Progenitor cell of endocrine pancreas (in vitro differentiated cells): ENCODE measurements at regions not wholly inside any gene's neighbourhood (a gene's known extent, or its start where the extent isn't known, plus 50 kb on each side); places are given as distances from the start of the nearest gene placed in this dataset.

Experiments used
- DNase-seq: peaks from one replicate; pipeline ENCODE4 v3.0.0; 2021; ENCODE audit warnings: low spot score; ENCODE audit not compliant: unreplicated experiment
- H3K27ac Mint-ChIP-seq: 2 replicates; pipeline ENCODE4 v1.8.0; 2021; ENCODE audit warnings: mild to moderate bottlenecking, moderate library complexity, mixed read lengths
- H3K27me3 Mint-ChIP-seq: 2 replicates; pipeline ENCODE4 v1.8.0; 2021; ENCODE audit warnings: mixed read lengths
- H3K36me3 Mint-ChIP-seq: 2 replicates; pipeline ENCODE4 v1.8.0; 2022; ENCODE audit warnings: mixed read lengths; ENCODE audit not compliant: insufficient read depth
- H3K4me1 Mint-ChIP-seq: 2 replicates; pipeline ENCODE4 v1.8.0; 2021; ENCODE audit warnings: low read depth, mixed read lengths
- H3K4me3 Mint-ChIP-seq: 2 replicates; pipeline ENCODE4 v1.8.0; 2021; ENCODE audit warnings: low read depth, mild to moderate bottlenecking, moderate library complexity, mixed read lengths
- H3K9me3 Mint-ChIP-seq: 2 replicates; pipeline ENCODE4 v1.8.0; 2021; ENCODE audit warnings: low read depth, mixed read lengths
- TF ChIP-seq, protein P1 (sequence below): fragments of 200-600 bp; sonication (generic); IDR thresholded peaks from one replicate; pipeline ENCODE4 v1.5.0; 2021; ENCODE audit warnings: antibody characterized with exemption, mild to moderate bottlenecking; ENCODE audit not compliant: unreplicated experiment

- DNase-seq = no peak
- Mint-ChIP-seq H3K4me1 (no peaks in the 10 kb centered on the region), H3K9me3 (peaks cover 5% of the 10 kb centered on the region), H3K27ac (no peak overlapping the region), H3K36me3 (no peaks in the 10 kb centered on the region), H3K4me3 (no peak overlapping the region), H3K27me3 (no peaks in the 10 kb centered on the region)
- TF ChIP-seq, protein P1, sequence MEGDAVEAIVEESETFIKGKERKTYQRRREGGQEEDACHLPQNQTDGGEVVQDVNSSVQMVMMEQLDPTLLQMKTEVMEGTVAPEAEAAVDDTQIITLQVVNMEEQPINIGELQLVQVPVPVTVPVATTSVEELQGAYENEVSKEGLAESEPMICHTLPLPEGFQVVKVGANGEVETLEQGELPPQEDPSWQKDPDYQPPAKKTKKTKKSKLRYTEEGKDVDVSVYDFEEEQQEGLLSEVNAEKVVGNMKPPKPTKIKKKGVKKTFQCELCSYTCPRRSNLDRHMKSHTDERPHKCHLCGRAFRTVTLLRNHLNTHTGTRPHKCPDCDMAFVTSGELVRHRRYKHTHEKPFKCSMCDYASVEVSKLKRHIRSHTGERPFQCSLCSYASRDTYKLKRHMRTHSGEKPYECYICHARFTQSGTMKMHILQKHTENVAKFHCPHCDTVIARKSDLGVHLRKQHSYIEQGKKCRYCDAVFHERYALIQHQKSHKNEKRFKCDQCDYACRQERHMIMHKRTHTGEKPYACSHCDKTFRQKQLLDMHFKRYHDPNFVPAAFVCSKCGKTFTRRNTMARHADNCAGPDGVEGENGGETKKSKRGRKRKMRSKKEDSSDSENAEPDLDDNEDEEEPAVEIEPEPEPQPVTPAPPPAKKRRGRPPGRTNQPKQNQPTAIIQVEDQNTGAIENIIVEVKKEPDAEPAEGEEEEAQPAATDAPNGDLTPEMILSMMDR = peak; percentile 38
Measured at GRCh38 chr12:41795910-41796309, 348.8 kb downstream of the GXYLT1 start.

DNA sequence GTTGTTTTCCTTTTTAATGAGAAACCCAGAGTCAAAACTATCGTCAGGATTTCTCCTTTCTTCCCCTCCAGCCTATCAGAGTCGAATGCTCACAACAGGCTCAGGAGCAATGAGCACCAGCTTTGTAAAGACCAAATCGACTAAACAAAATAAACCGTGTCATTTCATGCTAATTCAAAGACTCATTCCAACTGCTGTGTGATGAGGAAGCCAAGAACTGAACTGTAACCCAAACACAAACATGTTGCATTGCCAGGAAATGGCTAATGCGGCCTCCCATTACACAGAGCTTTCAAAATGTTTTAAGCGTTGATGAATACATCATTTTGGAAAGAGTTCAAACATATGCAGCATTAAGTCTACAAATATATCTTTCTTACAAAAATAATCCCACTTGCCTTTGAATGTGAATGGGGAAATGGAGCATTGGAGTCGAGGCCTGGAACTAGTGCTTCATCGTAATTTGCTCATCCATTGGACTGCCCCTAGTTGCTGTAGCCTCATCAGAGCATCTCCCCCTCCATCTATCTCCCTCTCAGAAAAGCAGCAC lies 349.5 kb downstream of the GXYLT1 start:
- H3K9me3 Mint-ChIP-seq = peaks cover 7% of the 10 kb centered on the region

GRCh38 chr12:41794336-41794735 lies 350.3 kb downstream of the GXYLT1 start:
- Mint-ChIP-seq H3K9me3 (peaks cover 7% of the 10 kb centered on the region), H3K4me1 (no peaks in the 10 kb centered on the region), H3K27me3 (no peaks in the 10 kb centered on the region), H3K4me3 (no peak overlapping the region), H3K27ac (no peak overlapping the region), H3K36me3 (no peaks in the 10 kb centered on the region)
- TF ChIP-seq, protein P1 = no peak
- no peak for DNase-seq

More for the DNA sequence above, 349.5 kb downstream of the GXYLT1 start:
- no peak overlapping the region for H3K4me3 Mint-ChIP-seq
- H3K27me3 Mint-ChIP-seq = no peaks in the 10 kb centered on the region
- no peaks in the 10 kb centered on the region for H3K4me1 Mint-ChIP-seq
- H3K36me3 Mint-ChIP-seq = no peaks in the 10 kb centered on the region
- no peak for DNase-seq
- H3K27ac Mint-ChIP-seq = no peak overlapping the region
- TF ChIP-seq, protein P1 = no peak

- peaks cover 8% of the 10 kb centered on the region for H3K4me1 Mint-ChIP-seq
- H3K27ac Mint-ChIP-seq = no peak overlapping the region
- H3K27me3 Mint-ChIP-seq = no peaks in the 10 kb centered on the region
- no peak for DNase-seq
- H3K4me3 Mint-ChIP-seq = no peak overlapping the region
- no peaks in the 10 kb centered on the region for H3K36me3 Mint-ChIP-seq
- TF ChIP-seq, protein P1 = no peak
- no peaks in the 10 kb centered on the region for H3K9me3 Mint-ChIP-seq
Measured at GRCh38 chr12:41784957-41785356, 359.7 kb downstream of the GXYLT1 start.

DNA sequence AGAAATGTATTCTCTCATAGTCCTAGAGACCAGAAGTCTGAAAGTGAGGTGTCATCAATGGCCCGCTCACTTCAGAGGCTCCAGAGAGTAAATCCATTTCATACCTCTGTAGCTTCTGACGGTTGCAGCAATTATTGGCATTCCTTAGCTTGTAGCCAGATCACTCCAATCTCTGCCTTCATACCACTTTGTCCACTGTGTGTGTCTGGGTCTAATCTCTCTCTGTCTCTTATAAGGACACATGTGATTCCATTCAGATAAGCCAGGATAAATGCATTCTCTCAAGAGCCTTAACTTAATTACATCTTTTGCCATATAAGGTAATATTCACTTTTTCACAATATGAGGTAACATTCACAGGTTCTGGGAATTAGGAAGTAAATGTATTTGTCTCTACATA lies 365.7 kb downstream of the GXYLT1 start:
- no peaks in the 10 kb centered on the region for H3K9me3 Mint-ChIP-seq
- no peak for DNase-seq
- H3K36me3 Mint-ChIP-seq = no peaks in the 10 kb centered on the region
- no peaks in the 10 kb centered on the region for H3K27me3 Mint-ChIP-seq
- H3K4me3 Mint-ChIP-seq = no peak overlapping the region
- no peak overlapping the region for H3K27ac Mint-ChIP-seq
- TF ChIP-seq, protein P1 = no peak
- H3K4me1 Mint-ChIP-seq = peaks cover 1% of the 10 kb centered on the region
